Mesendoderm (in vitro differentiated cells): ENCODE measurements at regions not wholly inside any gene's neighbourhood (a gene's known extent, or its start where the extent isn't known, plus 50 kb on each side); places are given as distances from the start of the nearest gene placed in this dataset.
A peak's percentile ranks its signal among the peaks of the same experiment; 100 is the strongest.

ENCODE experiments used
- DNase-seq: peaks from one replicate; pipeline ENCODE4 v3.0.0; 2013
- H2AK5ac ChIP-seq: 2 replicates; pipeline ENCODE4 v1.6.1; 2013; ENCODE audit warnings: low read length, inconsistent platforms
- H2BK120ac ChIP-seq: 2 replicates; pipeline ENCODE4 v1.6.1; 2013; ENCODE audit warnings: low read depth, mild to moderate bottlenecking, low read length, moderate library complexity, mixed read lengths
- H2BK15ac ChIP-seq: replicated peaks from 2 replicates; pipeline ENCODE4 v1.6.1; 2013; ENCODE audit warnings: low read depth, mild to moderate bottlenecking, moderate library complexity
- H2BK5ac ChIP-seq: 2 replicates; pipeline ENCODE4 v1.6.1; 2013; ENCODE audit warnings: low read length, inconsistent platforms
- H3K18ac ChIP-seq: 2 replicates; pipeline ENCODE4 v1.6.1; 2013; ENCODE audit warnings: mild to moderate bottlenecking, low read length, mixed read lengths
- H3K23ac ChIP-seq: one replicate; pipeline ENCODE4 v1.6.1; 2013; ENCODE audit warnings: low read length
- H3K27ac ChIP-seq: 2 replicates; pipeline ENCODE4 v1.5.1; 2013; ENCODE audit warnings: low read depth, mild to moderate bottlenecking, inconsistent platforms, low read length, moderate library complexity
- H3K27me3 ChIP-seq: 2 replicates; pipeline ENCODE4 v1.6.1; 2013; ENCODE audit warnings: low read length, control low read depth, mild to moderate bottlenecking, inconsistent platforms; ENCODE audit not compliant: insufficient read depth, poor library complexity
- H3K36me3 ChIP-seq: 2 replicates; pipeline ENCODE4 v1.6.1; 2013; ENCODE audit warnings: low read length, inconsistent platforms; ENCODE audit not compliant: control insufficient read depth, insufficient read depth
- H3K4ac ChIP-seq: one replicate; pipeline ENCODE4 v1.6.1; 2013; ENCODE audit warnings: low read depth, mild to moderate bottlenecking, low read length, moderate library complexity
- H3K4me1 ChIP-seq: 2 replicates; pipeline ENCODE4 v1.6.1; 2013; ENCODE audit warnings: low read depth, low read length, inconsistent platforms; ENCODE audit not compliant: control insufficient read depth
- H3K4me2 ChIP-seq: 2 replicates; pipeline ENCODE4 v1.6.1; 2013; ENCODE audit warnings: low read length
- H3K4me3 ChIP-seq: 2 replicates; pipeline ENCODE4 v1.5.1; 2013; ENCODE audit warnings: mild to moderate bottlenecking, low read length
- H3K56ac ChIP-seq: one replicate; pipeline ENCODE4 v1.6.1; 2013; ENCODE audit warnings: low read length
- H3K79me1 ChIP-seq: 2 replicates; pipeline ENCODE4 v1.6.1; 2013; ENCODE audit warnings: low read length, inconsistent platforms
- H3K79me2 ChIP-seq: 2 replicates; pipeline ENCODE4 v1.6.1; 2013; ENCODE audit warnings: mild to moderate bottlenecking, low read length; ENCODE audit not compliant: control insufficient read depth, insufficient read depth
- H3K9ac ChIP-seq: 2 replicates; pipeline ENCODE4 v1.6.1; 2013; ENCODE audit warnings: low read length, inconsistent platforms
- H4K5ac ChIP-seq: one replicate; pipeline ENCODE4 v1.6.1; 2013; ENCODE audit warnings: low read length
- H4K8ac ChIP-seq: one replicate; pipeline ENCODE4 v1.6.1; 2013; ENCODE audit warnings: low read depth, mild to moderate bottlenecking, control low read depth, low read length, moderate library complexity
- whole genome bisulfite sequencing: extraction: QIAGEN DNeasy Blood & Tissue Kit; methylation state at CpG from one replicate; pipeline ENCODE4 v1.1.7; 2013; ENCODE audit warnings: low lambda C conversion rate, missing lambda C conversion rate; ENCODE audit not compliant: insufficient coverage; ENCODE audit errors: extremely low coverage; 5-methylcytosine and 5-hydroxymethylcytosine counted together

DNA sequence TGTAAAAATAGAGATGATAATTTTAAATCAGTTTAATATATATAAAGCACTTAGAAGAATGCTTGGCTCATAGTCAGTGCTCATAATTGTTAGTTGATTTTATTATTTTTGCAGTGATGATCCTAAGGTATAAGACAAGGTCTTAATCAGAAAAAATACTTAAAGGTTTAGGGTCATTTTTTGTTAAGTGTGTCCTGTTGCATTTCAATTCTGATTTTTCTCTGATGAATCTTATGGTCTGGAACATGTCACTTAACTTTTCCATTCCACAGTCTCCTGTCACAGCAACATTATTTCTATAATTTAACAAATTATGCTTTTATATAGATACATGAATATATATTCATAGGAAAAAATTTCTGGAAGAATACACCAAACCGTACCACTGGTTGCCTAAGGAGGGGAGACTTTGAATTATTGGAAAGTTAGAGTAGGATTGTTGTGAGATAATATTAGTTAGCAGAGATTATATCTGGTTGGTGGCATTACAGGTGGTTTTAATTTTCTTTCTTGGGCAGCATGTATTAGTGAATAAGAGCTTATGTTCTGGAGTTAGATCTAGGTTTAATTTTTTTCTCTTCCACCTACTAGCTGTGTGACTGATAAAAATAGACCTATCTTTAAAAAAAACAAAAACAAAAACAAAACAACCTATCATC lies 188.7 kb downstream of the TANC2 start:
- H3K56ac ChIP-seq = no peak overlapping the region
- peaks cover 3% of the 10 kb centered on the region for H3K4me1 ChIP-seq
- no peak overlapping the region for H2BK15ac ChIP-seq
- no peak overlapping the region for H4K8ac ChIP-seq
- DNase-seq = no peak
- H3K79me1 ChIP-seq = no peaks in the 10 kb centered on the region
- no peak overlapping the region for H3K4ac ChIP-seq
- no peak overlapping the region for H2AK5ac ChIP-seq
- no peak overlapping the region for H2BK120ac ChIP-seq
- H3K27me3 ChIP-seq = no peaks in the 10 kb centered on the region
- H3K4me3 ChIP-seq = no peak overlapping the region
- H3K23ac ChIP-seq = no peak overlapping the region
- H3K27ac ChIP-seq = no peak overlapping the region
- no peak overlapping the region for H3K18ac ChIP-seq
- H3K79me2 ChIP-seq = no peaks in the 10 kb centered on the region
- H2BK5ac ChIP-seq = no peak overlapping the region
- no peaks in the 10 kb centered on the region for H3K36me3 ChIP-seq
- WGBS = no CpG with 5 or more reads among the region's 1 CpG
- H3K4me2 ChIP-seq = no peak overlapping the region
- H4K5ac ChIP-seq = no peak overlapping the region
- H3K9ac ChIP-seq = no peak overlapping the region

DNA sequence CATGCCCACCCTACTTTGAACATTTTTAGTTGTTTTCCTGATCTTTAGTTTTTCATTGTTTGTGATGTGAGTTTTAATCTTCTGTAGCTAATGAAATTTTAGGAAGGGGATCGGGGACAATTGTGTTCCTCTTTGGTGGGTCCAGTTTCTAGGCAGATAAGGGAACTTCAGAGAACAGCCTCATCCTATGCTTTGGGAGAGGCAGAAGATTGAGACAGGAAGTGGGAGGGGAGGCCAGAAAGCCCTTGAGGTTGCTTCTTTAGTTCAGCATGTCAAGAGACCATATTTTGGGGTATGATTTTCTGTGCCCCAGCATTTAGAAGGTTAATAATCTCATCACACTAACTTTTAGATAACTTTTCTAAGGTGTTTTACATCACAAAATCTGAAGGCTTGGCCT lies 191.0 kb downstream of the TANC2 start:
- Histone ChIP-seq H2AK5ac (no peak overlapping the region), H4K8ac (no peak overlapping the region), H3K9ac (no peak overlapping the region), H3K56ac (no peak overlapping the region), H3K4me3 (no peak overlapping the region), H2BK5ac (no peak overlapping the region), H3K27me3 (no peaks in the 10 kb centered on the region), H3K79me1 (no peaks in the 10 kb centered on the region), H2BK120ac (no peak overlapping the region), H3K79me2 (no peaks in the 10 kb centered on the region), H2BK15ac (no peak overlapping the region), H3K4me2 (no peak overlapping the region), H3K23ac (no peak overlapping the region), H3K4me1 (no peaks in the 10 kb centered on the region), H3K18ac (no peak overlapping the region), H3K27ac (no peak overlapping the region), H3K36me3 (no peaks in the 10 kb centered on the region), H3K4ac (no peak overlapping the region), H4K5ac (no peak overlapping the region)
- peak; percentile 8 for DNase-seq
- no CpG with 5 or more reads among the region's 1 CpG for WGBS

DNA sequence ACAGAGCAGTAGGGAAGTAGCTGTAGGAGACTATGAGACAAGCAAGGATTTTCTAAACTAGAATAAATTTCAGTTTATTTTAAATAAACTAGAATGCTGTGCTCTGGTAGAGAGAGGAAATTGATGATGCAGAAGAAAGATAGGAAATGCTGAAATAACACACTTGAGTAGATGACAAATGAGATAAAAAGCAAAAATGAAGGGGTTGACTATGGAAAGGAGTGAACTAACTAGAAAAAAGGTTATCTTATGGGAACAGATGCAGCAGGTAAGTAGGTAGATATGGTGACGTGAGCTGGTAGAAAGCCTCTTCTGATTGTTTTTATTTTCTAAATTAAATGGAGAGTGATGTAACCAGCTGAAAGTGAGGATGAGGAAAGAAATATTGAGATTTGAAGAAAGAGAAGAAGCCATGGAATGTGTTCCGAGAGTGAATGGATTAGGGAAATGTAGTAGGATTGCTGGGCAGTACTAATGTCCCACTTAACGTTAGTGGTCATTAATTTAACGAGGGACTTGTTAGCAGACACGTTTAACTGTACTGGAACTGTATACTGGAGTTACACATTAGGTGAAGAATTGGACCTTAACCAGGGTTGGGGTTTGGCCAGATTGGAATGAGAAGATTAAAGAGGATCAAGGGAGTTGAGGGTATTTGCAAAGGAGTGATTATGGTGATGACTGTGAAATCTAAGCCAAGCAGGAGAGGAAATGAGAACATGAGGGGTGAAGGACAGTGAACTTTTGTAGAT lies 196.5 kb downstream of the TANC2 start:
- H3K4me2 ChIP-seq = no peak overlapping the region
- H3K4ac ChIP-seq = no peak overlapping the region
- no peaks in the 10 kb centered on the region for H3K4me1 ChIP-seq
- no peak overlapping the region for H2BK5ac ChIP-seq
- H4K8ac ChIP-seq = no peak overlapping the region
- H4K5ac ChIP-seq = no peak overlapping the region
- H2BK15ac ChIP-seq = no peak overlapping the region
- H3K79me1 ChIP-seq = no peaks in the 10 kb centered on the region
- WGBS = 100% methylated on average over 1 of the region's 5 CpGs
- DNase-seq = no peak
- no peak overlapping the region for H3K4me3 ChIP-seq
- H3K18ac ChIP-seq = no peak overlapping the region
- no peak overlapping the region for H3K23ac ChIP-seq
- H3K56ac ChIP-seq = no peak overlapping the region
- H3K27ac ChIP-seq = no peak overlapping the region
- H2AK5ac ChIP-seq = no peak overlapping the region
- H3K27me3 ChIP-seq = no peaks in the 10 kb centered on the region
- H2BK120ac ChIP-seq = no peak overlapping the region
- H3K36me3 ChIP-seq = no peaks in the 10 kb centered on the region
- no peaks in the 10 kb centered on the region for H3K79me2 ChIP-seq
- H3K9ac ChIP-seq = no peak overlapping the region

DNA sequence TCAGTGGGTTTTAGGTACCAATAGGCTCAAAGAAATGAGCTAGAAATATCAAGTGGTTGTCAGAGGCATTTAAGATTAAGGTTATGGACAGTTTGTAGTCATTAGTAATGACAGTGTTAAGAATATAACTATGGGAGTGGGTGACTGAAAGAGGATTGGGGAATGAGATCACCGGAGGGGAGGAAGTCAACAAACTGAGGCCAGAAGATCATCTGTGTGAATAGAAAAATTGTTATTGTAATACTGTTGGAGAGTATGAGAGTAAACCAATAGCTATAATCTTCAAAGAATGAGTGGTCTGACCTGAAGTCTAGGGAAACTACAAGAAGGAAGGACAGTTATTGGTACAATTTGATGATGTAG lies 197.1 kb downstream of the TANC2 start:
- Histone ChIP-seq H2AK5ac (no peak overlapping the region), H3K4ac (no peak overlapping the region), H3K36me3 (no peaks in the 10 kb centered on the region), H3K9ac (no peak overlapping the region), H3K79me1 (no peaks in the 10 kb centered on the region), H4K8ac (no peak overlapping the region), H2BK5ac (no peak overlapping the region), H3K4me2 (no peak overlapping the region), H4K5ac (no peak overlapping the region), H3K27me3 (no peaks in the 10 kb centered on the region), H3K56ac (no peak overlapping the region), H3K23ac (no peak overlapping the region), H3K4me1 (no peaks in the 10 kb centered on the region), H2BK15ac (no peak overlapping the region), H3K18ac (no peak overlapping the region), H2BK120ac (no peak overlapping the region), H3K4me3 (no peak overlapping the region), H3K79me2 (no peaks in the 10 kb centered on the region), H3K27ac (no peak overlapping the region)
- WGBS = no CpG with 5 or more reads among the region's 1 CpG
- no peak for DNase-seq

DNA sequence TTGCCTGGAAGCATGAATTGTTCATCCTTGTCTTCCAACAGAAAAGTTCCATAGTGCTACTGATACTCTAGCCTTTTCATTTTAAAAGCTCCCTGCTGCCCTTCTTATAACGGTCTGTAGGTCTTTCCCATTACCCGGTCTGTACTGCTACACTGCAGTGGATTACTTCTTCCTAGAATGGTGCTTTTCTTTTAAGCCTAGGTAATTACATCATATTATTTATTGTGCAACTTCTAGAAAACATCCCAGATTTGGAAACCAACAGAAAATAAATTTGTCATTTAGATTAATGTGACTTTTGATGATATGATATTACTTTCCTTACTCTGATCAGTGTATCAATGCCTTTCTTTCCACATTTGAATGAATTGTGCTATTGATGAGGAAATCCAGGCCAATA lies 199.4 kb downstream of the TANC2 start:
- Histone ChIP-seq H3K27me3 (no peaks in the 10 kb centered on the region), H3K4me1 (no peaks in the 10 kb centered on the region), H3K4me2 (no peak overlapping the region), H2BK120ac (no peak overlapping the region), H3K18ac (no peak overlapping the region), H2BK15ac (no peak overlapping the region), H3K4me3 (no peak overlapping the region), H4K8ac (no peak overlapping the region), H2BK5ac (no peak overlapping the region), H3K9ac (no peak overlapping the region), H3K27ac (no peak overlapping the region), H4K5ac (no peak overlapping the region), H3K79me1 (no peaks in the 10 kb centered on the region), H3K36me3 (no peaks in the 10 kb centered on the region), H3K23ac (no peak overlapping the region), H3K56ac (no peak overlapping the region), H3K4ac (no peak overlapping the region), H2AK5ac (no peak overlapping the region), H3K79me2 (no peaks in the 10 kb centered on the region)
- DNase-seq = no peak
- WGBS = no CpG with 5 or more reads among the region's 2 CpGs

DNA sequence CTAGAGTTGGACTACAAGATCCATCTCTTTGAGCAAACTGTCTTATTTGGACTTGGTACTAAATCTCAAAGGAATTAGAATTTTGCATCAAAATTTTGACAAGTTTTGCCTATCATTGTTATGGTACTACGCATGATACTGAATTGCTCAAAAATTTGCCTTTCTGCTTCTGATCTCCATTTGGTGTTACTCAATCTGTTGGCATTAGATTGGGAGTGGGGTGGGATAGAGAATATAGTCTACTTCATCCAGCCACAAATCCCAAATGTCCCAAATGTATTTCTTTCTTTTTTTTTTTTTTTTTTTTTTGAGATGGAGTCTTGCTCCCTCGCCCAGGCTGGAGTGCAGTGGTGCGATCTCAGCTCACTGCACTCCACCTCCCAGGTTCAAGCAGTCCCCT lies 204.8 kb downstream of the TANC2 start:
- H3K18ac ChIP-seq = no peak overlapping the region
- H3K4me1 ChIP-seq = no peaks in the 10 kb centered on the region
- H3K4me2 ChIP-seq = no peak overlapping the region
- H3K27me3 ChIP-seq = no peaks in the 10 kb centered on the region
- H3K79me1 ChIP-seq = no peaks in the 10 kb centered on the region
- no peak overlapping the region for H3K4ac ChIP-seq
- H3K9ac ChIP-seq = no peak overlapping the region
- no peak overlapping the region for H2BK15ac ChIP-seq
- no peak overlapping the region for H2AK5ac ChIP-seq
- no peaks in the 10 kb centered on the region for H3K36me3 ChIP-seq
- H2BK5ac ChIP-seq = no peak overlapping the region
- H2BK120ac ChIP-seq = no peak overlapping the region
- no peak overlapping the region for H3K4me3 ChIP-seq
- H3K79me2 ChIP-seq = no peaks in the 10 kb centered on the region
- WGBS = no CpG with 5 or more reads among the region's 3 CpGs
- DNase-seq = no peak
- no peak overlapping the region for H3K23ac ChIP-seq
- no peak overlapping the region for H4K5ac ChIP-seq
- no peak overlapping the region for H3K27ac ChIP-seq
- H3K56ac ChIP-seq = no peak overlapping the region
- no peak overlapping the region for H4K8ac ChIP-seq
